ENCODE measurements at regions not wholly inside any gene's neighbourhood (a gene's known extent, or its start where the extent isn't known, plus 50 kb on each side); places are given as distances from the start of the nearest gene placed in this dataset.

GRCh38 chr1:87642581-87643221 is 314.0 kb downstream of the LMO4 start:
- ChIA-PET POLR2A (ENCODE audit: unreplicated experiment) (no interaction called here), CTCF (no interaction called here)
- intact Hi-C loops (cut with micrococcal nuclease), result loop anchor here (5.0 to 10.0 kb wide), 3 partner anchors 135 to 315 kb away; partner anchors contain the start of gene LMO4
- ATAC-seq (peak; percentile 44), DNase-seq (peak; percentile 9)
- H3K4me3 ChIP-seq (ENCODE audit: low read length), result no peak overlapping the region
- TF ChIP-seq CTCF (conservative IDR thresholded peaks at IDR 0.05; ENCODE audit: low read depth, low read length) (no peak), EZH2 (IDR thresholded peaks at IDR 0.05; ENCODE audit: low read length, unreplicated experiment) (no peak), EZH2phosphoT487 (IDR thresholded peaks at IDR 0.05; ENCODE audit: borderline replicate concordance, low read length) (no peak)
- no peaks in the 10 kb centered on the region for H3K27me3 ChIP-seq (ENCODE audit: low read length)
- no peaks in the 10 kb centered on the region for H3K9me2 ChIP-seq (replicated peaks; ENCODE audit: low read length)
- no peaks in the 10 kb centered on the region for H3K79me2 ChIP-seq (ENCODE audit: low read length)
- H3K9ac ChIP-seq (ENCODE audit: low read length), result no peak overlapping the region
- no peaks in the 10 kb centered on the region for H3K36me3 ChIP-seq (ENCODE audit: low read depth, low read length)
- no peak overlapping the region for H3K27ac ChIP-seq (ENCODE audit: low read length)
- no peak overlapping the region for H3K4me2 ChIP-seq (ENCODE audit: low read length)
- H3F3A ChIP-seq (ENCODE audit: low read length, unreplicated experiment), result no peaks in the 10 kb centered on the region
- H2AFZ ChIP-seq (ENCODE audit: low read length), result no peak overlapping the region
- H3K4me1 ChIP-seq (ENCODE audit: insufficient read depth, low read length), result peaks cover 29% of the 10 kb centered on the region
- H3K9me3 ChIP-seq (ENCODE audit: low read length), result no peaks in the 10 kb centered on the region
- no TSS peak for BruUV-seq (replicated peaks)
- no peaks in the 10 kb centered on the region for H4K20me1 ChIP-seq (ENCODE audit: low read length)

GRCh38 chr1:87644033-87644578 is 315.4 kb downstream of the LMO4 start:
- peak; percentile 53 for DNase-seq
- TF ChIP-seq EZH2 (IDR thresholded peaks at IDR 0.05; ENCODE audit: low read length, unreplicated experiment) (no peak), CTCF (conservative IDR thresholded peaks at IDR 0.05; ENCODE audit: low read depth, low read length) (no peak), EZH2phosphoT487 (IDR thresholded peaks at IDR 0.05; ENCODE audit: borderline replicate concordance, low read length) (no peak)
- peak; percentile 31 for ATAC-seq

More at GRCh38 chr1:87644033-87644578, 315.4 kb downstream of the LMO4 start:
- BruUV-seq (replicated peaks), result no TSS peak
- Histone ChIP-seq H4K20me1 (ENCODE audit: low read length) (no peaks in the 10 kb centered on the region), H3K9me2 (replicated peaks; ENCODE audit: low read length) (no peaks in the 10 kb centered on the region), H3F3A (ENCODE audit: low read length, unreplicated experiment) (no peaks in the 10 kb centered on the region), H3K36me3 (ENCODE audit: low read depth, low read length) (no peaks in the 10 kb centered on the region), H3K4me2 (ENCODE audit: low read length) (peak overlapping the region; percentile 28), H3K27ac (ENCODE audit: low read length) (peak overlapping the region; percentile 93), H2AFZ (ENCODE audit: low read length) (peak overlapping the region; percentile 12; the same call in 1 of the 2 replicates), H3K27me3 (ENCODE audit: low read length) (no peaks in the 10 kb centered on the region), H3K79me2 (ENCODE audit: low read length) (no peaks in the 10 kb centered on the region), H3K4me3 (ENCODE audit: low read length) (no peak overlapping the region), H3K9me3 (ENCODE audit: low read length) (no peaks in the 10 kb centered on the region), H3K4me1 (ENCODE audit: insufficient read depth, low read length) (peaks cover 29% of the 10 kb centered on the region), H3K9ac (ENCODE audit: low read length) (peak overlapping the region; percentile 65)
- ChIA-PET CTCF (no interaction called here), POLR2A (ENCODE audit: unreplicated experiment) (no interaction called here)
- intact Hi-C loops (cut with micrococcal nuclease), result loop anchor here (5.0 to 10.0 kb wide), 3 partner anchors 137 to 317 kb away; partner anchors contain the start of gene LMO4

Data from PC-3 (cell line).